GM12874 (cell line): ENCODE measurements at regions not wholly inside any gene's neighbourhood (a gene's known extent, or its start where the extent isn't known, plus 50 kb on each side); places are given as distances from the start of the nearest gene placed in this dataset.

Source experiments
- CTCF ChIP-seq: IDR thresholded peaks from 2 replicates; pipeline ENCODE4 v1.5.1; 2011; ENCODE audit warnings: low read depth, mild to moderate bottlenecking, control low read depth, low read length, moderate library complexity; ENCODE audit not compliant: insufficient read depth

- no peak for TF ChIP-seq CTCF
Observed at GRCh38 chr1:187157115-187157514, 328.4 kb downstream of the PLA2G4A start.

GRCh38 chr1:187157552-187157951 lies 328.8 kb downstream of the PLA2G4A start:
- no peak for TF ChIP-seq CTCF

- no peak for TF ChIP-seq CTCF
Observed at GRCh38 chr1:187167555-187167954, 338.8 kb downstream of the PLA2G4A start.

GRCh38 chr1:187168297-187168696 lies 339.5 kb downstream of the PLA2G4A start:
- no peak for TF ChIP-seq CTCF

- no peak for TF ChIP-seq CTCF
Observed at GRCh38 chr1:187185389-187185788, 356.6 kb downstream of the PLA2G4A start.

- no peak for TF ChIP-seq CTCF
Observed at GRCh38 chr1:187197685-187198084, 368.9 kb downstream of the PLA2G4A start.

GRCh38 chr1:187203257-187203656 lies 374.5 kb downstream of the PLA2G4A start:
- TF ChIP-seq CTCF: no peak

- TF ChIP-seq CTCF: no peak
Observed at GRCh38 chr1:187212377-187212776, 383.6 kb downstream of the PLA2G4A start.
